GM19239 (cell line): ENCODE measurements at regions not wholly inside any gene's neighbourhood (a gene's known extent, or its start where the extent isn't known, plus 50 kb on each side); places are given as distances from the start of the nearest gene placed in this dataset.
"Not testable (repeated sequence)": the region's sequence is repeated elsewhere in the genome, so short reads cannot be mapped to it uniquely, and the experiment has no call there.

Experiments
- DNase-seq: peaks from one replicate; pipeline ENCODE4 v3.0.0; 2011; ENCODE audit warnings: low spot score; ENCODE audit not compliant: insufficient read length
- FAIRE-seq: peaks from 2 replicates; lab custom pipeline; 2011; peaks lifted over from hg19 to GRCh38; lab: Jason Lieb, UNC

DNA sequence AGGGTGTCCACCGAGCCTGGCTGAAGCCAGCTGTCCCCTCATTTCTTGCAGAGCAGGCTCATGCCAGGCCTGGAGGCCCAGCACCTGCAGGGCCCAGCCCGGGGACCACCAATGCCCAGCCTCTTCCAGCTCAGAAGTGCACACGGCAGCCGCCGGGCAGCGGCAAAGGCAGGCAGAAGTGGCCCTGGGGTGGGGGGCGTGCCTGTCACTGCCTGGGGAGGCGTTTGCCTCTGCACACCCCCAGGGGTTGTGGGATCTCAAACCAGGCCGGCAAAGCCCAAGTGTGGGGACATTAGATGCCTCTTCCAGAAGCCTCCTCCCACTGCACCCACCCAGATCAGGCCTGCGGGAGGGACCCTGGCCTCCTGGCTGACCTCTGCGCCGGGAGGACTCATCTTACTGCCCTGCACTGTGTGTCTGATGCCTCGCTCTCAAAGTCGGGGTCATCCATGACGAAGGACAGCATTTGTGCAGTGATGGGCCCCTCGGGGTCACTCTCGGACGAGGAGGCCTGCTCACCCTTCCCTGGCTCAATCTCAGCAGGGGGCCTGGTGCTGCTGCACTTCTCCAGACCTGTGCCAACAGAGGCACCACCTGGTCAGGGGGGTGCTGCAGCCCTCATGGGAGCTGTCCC, 255.8 kb downstream of the ANKRD30B start:
- not testable (repeated sequence) for DNase-seq, FAIRE-seq

DNA sequence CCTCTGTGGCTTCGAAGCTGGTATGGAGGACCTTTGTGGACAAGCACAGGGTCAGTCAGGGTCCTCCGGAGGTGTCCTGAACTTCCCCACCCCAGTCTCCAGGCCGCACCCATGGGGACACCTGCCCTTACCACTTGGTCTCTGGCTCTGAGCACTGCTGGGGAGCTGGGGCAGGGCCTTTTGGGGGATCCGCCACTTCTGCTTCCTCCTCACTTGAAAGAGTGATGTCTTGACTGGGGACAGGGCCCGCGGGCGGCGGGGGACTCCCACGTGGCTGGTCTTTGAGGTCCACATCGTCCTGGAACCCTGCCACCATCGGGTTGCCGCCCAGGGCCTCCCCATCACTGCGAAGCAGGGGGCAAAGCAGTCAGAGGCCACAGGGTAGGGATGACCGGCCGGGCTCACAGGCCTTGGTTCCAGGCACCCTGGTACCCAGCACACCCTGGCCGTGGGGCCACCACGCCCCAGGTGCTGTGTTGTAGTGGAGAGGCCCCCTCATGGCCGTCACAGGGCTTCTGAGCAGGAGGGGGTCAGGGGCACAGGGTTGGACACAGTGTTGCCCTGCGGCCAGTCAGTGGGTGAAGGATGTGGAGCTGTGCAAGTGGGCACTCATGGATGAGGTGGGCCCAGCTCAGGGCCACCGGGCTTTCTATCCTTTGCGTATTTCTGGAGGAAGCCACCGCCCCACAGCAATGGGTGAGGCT, 256.4 kb downstream of the ANKRD30B start:
- not testable (repeated sequence) for FAIRE-seq, DNase-seq

GRCh38 chr18:15005313-15006130, 257.6 kb downstream of the ANKRD30B start:
- no peak for FAIRE-seq

GRCh38 chr18:15006616-15007015, 258.6 kb downstream of the ANKRD30B start:
- DNase-seq, FAIRE-seq: not testable (repeated sequence)

More at GRCh38 chr18:15005313-15006130, 257.6 kb downstream of the ANKRD30B start:
- DNase-seq, result no peak

DNA sequence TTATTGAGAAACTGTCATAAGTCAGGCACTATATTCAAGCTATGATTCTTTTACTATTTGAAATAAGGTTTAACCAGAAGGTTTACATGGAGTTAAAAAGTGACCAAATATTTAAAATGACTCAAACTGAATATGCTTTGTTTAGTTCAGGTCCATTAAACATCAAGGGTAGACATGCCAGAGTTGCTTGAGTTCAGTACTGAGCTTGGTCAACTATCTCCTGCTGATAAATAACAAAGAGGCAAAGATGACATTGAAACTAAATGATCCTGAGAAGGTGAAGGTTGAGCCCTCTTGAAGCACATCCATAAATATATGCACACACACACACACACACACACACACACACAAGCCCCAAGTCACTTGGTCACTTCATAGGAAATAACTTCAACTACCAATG, 278.1 kb downstream of the ANKRD30B start:
- FAIRE-seq, DNase-seq: not testable (repeated sequence)

DNA sequence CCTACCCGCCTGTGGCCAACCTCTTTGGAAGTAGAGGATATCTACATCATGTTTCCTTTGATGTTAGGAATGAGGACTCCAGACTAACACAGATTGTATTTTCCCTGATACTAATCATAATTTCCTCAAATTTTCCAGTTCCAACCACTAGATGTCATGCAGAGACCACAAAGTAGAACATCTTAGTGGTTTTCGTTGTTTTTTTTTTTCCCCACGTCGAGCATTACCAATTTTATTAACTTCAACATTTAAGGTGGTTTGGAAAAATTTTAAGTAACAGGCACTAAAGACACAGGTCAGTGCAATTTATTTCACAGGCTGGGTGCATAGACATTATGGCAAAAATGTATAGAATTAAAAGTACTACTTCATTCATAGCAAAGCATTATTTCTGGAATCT, 280.1 kb downstream of the ANKRD30B start:
- FAIRE-seq, DNase-seq: not testable (repeated sequence)

GRCh38 chr18:15060279-15060880, 312.4 kb downstream of the ANKRD30B start:
- not testable (repeated sequence) for DNase-seq, FAIRE-seq

DNA sequence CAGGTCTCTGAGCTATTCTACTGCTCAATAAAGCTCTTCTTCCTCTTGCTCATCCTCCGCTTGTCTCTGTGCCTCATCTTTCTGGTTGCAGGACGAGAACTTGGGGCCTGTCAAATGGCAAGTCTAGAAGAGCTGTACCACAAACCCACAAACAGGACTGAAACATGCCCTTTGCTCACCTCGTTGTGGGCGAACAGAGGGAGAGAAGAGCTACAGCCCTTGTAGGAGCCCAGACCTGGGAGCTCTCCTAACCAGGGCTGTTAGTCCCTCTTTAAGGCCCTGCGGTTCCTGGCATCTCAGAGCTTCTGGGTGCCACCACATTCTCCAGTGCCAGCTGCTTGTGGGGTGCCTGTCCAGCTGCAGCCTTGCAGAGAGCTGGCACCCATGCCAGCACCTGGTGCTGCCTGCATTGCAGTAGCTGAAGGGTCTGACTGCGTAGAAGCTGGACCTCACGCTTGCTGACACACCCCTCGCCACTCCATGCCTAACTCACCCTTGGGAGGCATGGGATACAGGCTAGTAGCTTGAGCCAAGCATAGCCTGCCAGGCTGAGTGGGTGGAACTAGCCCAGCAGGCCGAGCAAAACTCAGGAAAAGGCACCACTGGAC, 313.4 kb downstream of the ANKRD30B start:
- DNase-seq, FAIRE-seq: not testable (repeated sequence)

GRCh38 chr18:15066434-15066833, 318.5 kb downstream of the ANKRD30B start:
- not testable (repeated sequence) for DNase-seq, FAIRE-seq

DNA sequence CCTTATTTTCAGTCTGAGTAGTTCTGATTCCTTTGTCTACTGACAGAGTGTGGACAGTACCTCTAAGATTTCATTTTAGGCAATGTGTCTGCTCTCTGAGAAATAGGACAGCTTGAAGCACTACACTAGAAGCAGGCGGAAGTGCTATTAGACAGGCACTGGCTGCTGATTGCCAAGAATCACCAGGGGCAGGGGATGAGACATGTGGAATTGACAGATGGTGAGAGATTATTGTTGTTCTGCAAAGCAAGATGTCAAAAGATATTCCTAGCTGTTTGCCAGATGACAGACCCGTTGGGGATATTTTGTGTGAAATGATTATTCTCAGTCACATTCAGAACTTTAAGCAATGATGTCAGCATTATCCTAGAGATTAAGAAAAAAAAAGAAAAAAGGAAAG, 323.3 kb downstream of the ANKRD30B start:
- FAIRE-seq, DNase-seq: not testable (repeated sequence)
